Retinal pigment epithelial cell (primary cell): ENCODE measurements at regions not wholly inside any gene's neighbourhood (a gene's known extent, or its start where the extent isn't known, plus 50 kb on each side); places are given as distances from the start of the nearest gene placed in this dataset.

Source experiments
- DNase-seq: peaks from one replicate; pipeline ENCODE4 v3.0.0-alpha.2; 2010; ENCODE audit warnings: low read depth
- H3K4me3 ChIP-seq: 2 replicates; pipeline ENCODE4 v1.5.1; 2011; ENCODE audit warnings: mild to moderate bottlenecking, low read length, control low read depth, moderate library complexity
- CTCF ChIP-seq: conservative IDR thresholded peaks from 2 replicates; pipeline ENCODE4 v1.5.1; 2011; ENCODE audit warnings: low read depth, low read length, control low read depth, inconsistent platforms

- no peak overlapping the region for H3K4me3 ChIP-seq
- no peak for DNase-seq
These were observed 533.5 kb downstream of the LTN1 start for GRCh38 chr21:28459193-28459592.

GRCh38 chr21:28458446-28458845 is 534.2 kb downstream of the LTN1 start:
- no peak for TF ChIP-seq CTCF
- no peak overlapping the region for H3K4me3 ChIP-seq
- no peak for DNase-seq

More at GRCh38 chr21:28459193-28459592, 533.5 kb downstream of the LTN1 start:
- no peak for TF ChIP-seq CTCF

- H3K4me3 ChIP-seq: no peak overlapping the region
- no peak for DNase-seq
- no peak for TF ChIP-seq CTCF
These were observed 537.5 kb downstream of the LTN1 start for GRCh38 chr21:28455253-28455600.

GRCh38 chr21:28454564-28455252 is 538.0 kb downstream of the LTN1 start:
- H3K4me3 ChIP-seq: no peak overlapping the region
- TF ChIP-seq CTCF: no peak
- no peak for DNase-seq

GRCh38 chr21:28447462-28447861 is 545.2 kb downstream of the LTN1 start:
- DNase-seq: peak; percentile 48
- no peak for TF ChIP-seq CTCF
- H3K4me3 ChIP-seq: no peak overlapping the region

GRCh38 chr21:28445141-28445830 is 547.4 kb downstream of the LTN1 start:
- no peak for DNase-seq
- no peak for TF ChIP-seq CTCF
- H3K4me3 ChIP-seq: no peak overlapping the region

- no peak overlapping the region for H3K4me3 ChIP-seq
- no peak for DNase-seq
- no peak for TF ChIP-seq CTCF
These were observed 548.1 kb downstream of the LTN1 start for GRCh38 chr21:28444557-28444956.
